Jurkat, Clone E6-1 (cell line): ENCODE measurements at regions not wholly inside any gene's neighbourhood (a gene's known extent, or its start where the extent isn't known, plus 50 kb on each side); places are given as distances from the start of the nearest gene placed in this dataset.

Experiments used
- DNase-seq: peaks from one replicate; pipeline ENCODE4 v3.0.0-alpha.2; 2011; ENCODE audit warnings: low read depth, low spot score
- H3K4me3 ChIP-seq: 2 replicates; pipeline ENCODE4 v1.5.1; 2011; ENCODE audit warnings: mild to moderate bottlenecking, low read length, control low read depth, moderate library complexity

DNA sequence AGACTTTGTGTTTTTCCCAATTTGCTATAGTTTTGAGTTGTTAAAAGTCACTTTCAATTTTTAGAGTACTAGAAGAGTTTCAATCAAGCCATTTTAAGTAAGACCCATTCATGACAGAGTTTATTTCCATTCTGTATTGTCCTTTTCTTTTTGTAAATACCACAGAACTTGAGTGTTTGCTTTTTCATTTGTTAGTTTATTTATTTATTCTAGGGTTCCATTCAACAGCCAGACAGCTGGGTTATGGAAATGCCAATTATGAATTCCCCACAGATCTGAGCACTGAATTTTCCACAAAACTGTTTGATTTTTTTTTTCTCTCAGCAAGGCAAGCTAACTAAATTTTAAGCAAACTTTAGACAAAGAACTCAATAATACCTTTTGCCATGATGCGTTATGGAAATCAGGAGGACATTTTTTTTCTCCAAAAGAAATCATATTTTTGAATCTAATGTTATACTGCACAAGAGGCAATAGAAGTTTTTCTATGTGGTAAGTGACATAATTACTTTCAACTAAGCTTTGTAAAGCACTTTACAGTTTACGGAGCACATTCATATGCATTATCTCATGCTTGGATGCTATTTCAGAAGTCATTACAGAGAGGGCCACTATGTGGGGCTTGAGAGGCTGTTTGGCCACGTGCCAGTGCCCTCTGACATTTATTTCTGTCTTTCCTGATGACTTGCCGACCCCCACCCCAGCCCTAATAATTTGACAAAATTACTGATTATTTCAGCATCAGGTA, 181.5 kb downstream of the VRK1 start:
- no peak overlapping the region for H3K4me3 ChIP-seq

GRCh38 chr14:96979611-96980074, 182.5 kb downstream of the VRK1 start:
- no peak for DNase-seq
- no peak overlapping the region for H3K4me3 ChIP-seq

More for the DNA sequence above, 181.5 kb downstream of the VRK1 start:
- DNase-seq: no peak

- H3K4me3 ChIP-seq: no peak overlapping the region
- DNase-seq: no peak
These were observed 183.7 kb downstream of the VRK1 start for GRCh38 chr14:96980835-96981234.

- DNase-seq: no peak
- no peak overlapping the region for H3K4me3 ChIP-seq
These were observed 189.3 kb downstream of the VRK1 start for GRCh38 chr14:96986256-96987085.

GRCh38 chr14:96987086-96987474, 189.9 kb downstream of the VRK1 start:
- DNase-seq: peak; percentile 21
- H3K4me3 ChIP-seq: no peak overlapping the region

DNA sequence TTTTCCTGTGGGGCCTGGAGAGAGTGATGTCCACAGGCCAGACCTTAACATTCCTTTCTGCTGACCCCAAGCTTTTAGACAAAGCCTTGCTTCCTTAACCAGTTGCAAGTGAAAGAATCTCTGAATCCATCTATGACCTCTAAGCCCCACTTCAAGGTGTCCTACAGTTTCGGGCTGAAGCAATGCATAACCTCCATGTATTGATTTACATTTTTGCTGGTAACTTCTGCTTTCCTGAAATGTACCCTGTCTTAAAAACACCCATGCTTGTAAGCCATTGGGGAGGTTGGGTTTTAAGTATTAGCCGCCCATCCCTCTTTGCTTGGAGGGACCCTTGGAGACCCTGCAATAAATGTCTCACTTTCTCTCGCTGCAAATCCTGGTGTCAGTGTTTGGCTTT, 190.6 kb downstream of the VRK1 start:
- no peak overlapping the region for H3K4me3 ChIP-seq
- DNase-seq: no peak

GRCh38 chr14:96989306-96989705, 192.1 kb downstream of the VRK1 start:
- DNase-seq: no peak
- no peak overlapping the region for H3K4me3 ChIP-seq

- H3K4me3 ChIP-seq: no peak overlapping the region
- DNase-seq: no peak
These were observed 194.0 kb downstream of the VRK1 start for GRCh38 chr14:96991226-96991625.

DNA sequence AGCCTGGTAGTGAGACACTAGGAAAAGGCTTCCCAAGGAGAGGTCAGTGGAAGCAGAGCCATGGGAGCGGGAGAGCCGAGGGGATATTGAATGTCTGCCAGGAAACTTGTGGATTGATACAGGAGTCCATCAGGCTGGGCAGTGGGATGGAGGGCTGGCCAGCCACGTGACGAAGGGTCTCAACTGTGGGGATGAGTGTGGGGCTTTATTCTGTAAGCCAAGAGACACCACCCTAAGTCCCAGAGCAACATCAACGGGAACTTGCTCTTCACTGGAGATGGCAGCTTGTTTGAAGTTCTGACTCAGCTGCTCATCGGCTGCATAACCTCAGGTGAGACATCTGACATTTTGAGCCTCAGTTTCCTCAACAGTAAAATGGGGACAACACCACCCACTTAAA, 197.8 kb downstream of the VRK1 start:
- H3K4me3 ChIP-seq: no peak overlapping the region
- no peak for DNase-seq

DNA sequence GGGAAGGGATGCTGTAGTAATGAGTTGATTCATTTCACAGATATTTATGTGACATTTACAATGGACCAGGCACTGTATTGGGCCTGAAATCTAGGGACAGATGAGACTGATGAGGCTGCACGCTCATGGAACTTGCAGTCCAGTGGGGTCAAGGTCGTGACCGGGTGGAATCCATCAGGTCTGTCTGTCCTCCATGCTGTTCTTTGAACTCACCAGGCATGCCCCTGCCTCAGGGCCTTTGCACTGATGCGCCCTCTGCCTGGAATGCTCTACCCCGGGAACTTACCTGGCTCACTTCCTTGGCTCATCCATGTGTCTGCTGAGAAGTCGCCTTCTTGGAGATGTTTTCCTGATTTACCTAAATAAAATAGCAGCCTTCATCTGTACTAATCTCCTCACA, 200.1 kb downstream of the VRK1 start:
- DNase-seq: no peak
- H3K4me3 ChIP-seq: no peak overlapping the region

- no peak overlapping the region for H3K4me3 ChIP-seq
- no peak for DNase-seq
These were observed 200.8 kb downstream of the VRK1 start for GRCh38 chr14:96997996-96998395.

GRCh38 chr14:96999654-97000155, 202.5 kb downstream of the VRK1 start:
- no peak for DNase-seq
- no peak overlapping the region for H3K4me3 ChIP-seq

DNA sequence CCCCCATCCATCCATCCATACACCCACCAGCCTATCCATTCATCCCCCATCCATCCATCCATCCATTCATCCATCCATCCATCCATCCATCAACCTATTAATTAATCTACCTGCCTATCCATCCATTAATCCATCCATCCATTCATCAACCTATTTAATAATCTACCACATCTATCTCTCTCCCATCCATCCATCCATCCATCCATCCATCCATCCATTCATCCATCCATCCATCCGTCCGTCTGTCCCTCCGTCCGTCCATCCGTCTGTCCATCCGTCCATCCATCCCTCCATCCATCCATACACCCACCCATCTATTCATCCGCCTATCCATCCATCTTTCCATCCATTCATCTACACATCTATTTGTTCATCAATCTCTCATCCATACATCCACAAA, 205.3 kb downstream of the VRK1 start:
- H3K4me3 ChIP-seq: no peak overlapping the region
- DNase-seq: no peak

- H3K4me3 ChIP-seq: no peak overlapping the region
- no peak for DNase-seq
These were observed 208.8 kb downstream of the VRK1 start for GRCh38 chr14:97005934-97006333.

DNA sequence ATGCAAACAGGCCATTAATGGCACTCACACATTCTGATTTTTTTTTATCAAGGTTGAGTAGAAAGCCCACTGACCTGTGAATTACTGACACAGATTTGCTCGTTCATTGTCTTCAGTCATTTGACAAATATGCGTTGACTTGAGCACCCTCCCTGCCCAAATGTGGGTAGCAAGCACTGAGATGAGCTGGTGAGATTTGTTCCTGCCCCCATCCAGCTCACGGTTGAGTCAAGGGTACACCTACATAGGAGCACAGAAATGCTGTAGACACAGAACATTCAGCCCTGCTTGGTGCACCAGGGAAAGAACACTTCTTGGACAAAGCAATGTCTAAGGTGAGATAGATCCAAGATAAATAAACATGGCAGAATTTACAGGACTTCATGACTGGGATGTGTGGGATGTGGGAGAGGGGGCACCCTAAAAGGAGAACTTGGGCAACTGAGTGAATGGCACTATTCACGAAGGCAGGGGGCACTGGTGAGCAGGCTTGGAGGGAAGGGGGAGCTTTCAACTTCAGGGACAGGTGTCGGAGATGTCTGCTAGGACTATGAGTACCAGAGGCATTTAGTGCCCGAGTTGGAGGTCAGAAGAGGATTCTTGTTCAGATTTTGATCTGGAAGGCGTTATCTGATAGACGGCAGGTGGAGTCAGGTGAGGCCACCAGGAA, 213.4 kb downstream of the VRK1 start:
- no peak for DNase-seq
- no peak overlapping the region for H3K4me3 ChIP-seq

- DNase-seq: no peak
- H3K4me3 ChIP-seq: no peak overlapping the region
These were observed 216.7 kb downstream of the VRK1 start for GRCh38 chr14:97013878-97014277.

GRCh38 chr14:97021001-97021400, 223.8 kb downstream of the VRK1 start:
- DNase-seq: peak; percentile 32
- no peak overlapping the region for H3K4me3 ChIP-seq

DNA sequence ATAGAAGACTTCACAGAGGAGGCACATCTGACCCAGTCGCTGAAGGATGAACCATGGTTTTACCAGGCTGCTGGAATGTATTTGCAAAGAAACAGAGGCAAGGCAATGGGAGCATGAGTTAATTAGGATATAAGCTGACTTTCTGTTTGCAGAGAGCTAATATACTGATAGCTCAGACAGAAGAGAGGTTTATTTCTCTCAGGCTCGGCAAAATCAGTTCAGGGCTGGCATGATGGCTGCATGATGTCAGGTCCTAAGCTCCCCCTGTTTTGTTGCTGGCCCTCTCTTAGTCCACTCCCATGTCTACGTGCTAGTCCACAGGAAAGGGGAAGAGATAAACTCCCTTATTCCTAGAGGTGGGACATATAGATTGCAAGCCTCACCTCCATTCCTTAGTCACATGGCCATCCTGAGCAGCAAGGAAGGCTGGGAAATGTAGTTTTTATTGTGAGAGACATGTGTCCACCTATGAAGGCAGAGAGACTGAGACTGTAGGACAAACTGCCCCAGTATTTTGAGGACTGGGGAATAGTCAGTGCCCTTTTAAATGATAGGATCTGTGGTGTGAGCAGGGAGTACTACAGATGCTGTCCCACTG, 224.5 kb downstream of the VRK1 start:
- DNase-seq: no peak
- no peak overlapping the region for H3K4me3 ChIP-seq

- no peak overlapping the region for H3K4me3 ChIP-seq
- no peak for DNase-seq
These were observed 225.6 kb downstream of the VRK1 start for GRCh38 chr14:97022741-97023140.
